ENCODE measurements at regions not wholly inside any gene's neighbourhood (a gene's known extent, or its start where the extent isn't known, plus 50 kb on each side); places are given as distances from the start of the nearest gene placed in this dataset.

GRCh38 chr5:71864730-71865601 is 145.9 kb downstream of the CARTPT start:
- DNase-seq: peak in 2 of 51 donors; percentile 43 to 44

GRCh38 chr5:71865665-71866320 is 146.7 kb downstream of the CARTPT start:
- no peak for DNase-seq

- DNase-seq: no peak
These were observed 153.3 kb downstream of the CARTPT start for GRCh38 chr5:71872311-71872864.

DNA sequence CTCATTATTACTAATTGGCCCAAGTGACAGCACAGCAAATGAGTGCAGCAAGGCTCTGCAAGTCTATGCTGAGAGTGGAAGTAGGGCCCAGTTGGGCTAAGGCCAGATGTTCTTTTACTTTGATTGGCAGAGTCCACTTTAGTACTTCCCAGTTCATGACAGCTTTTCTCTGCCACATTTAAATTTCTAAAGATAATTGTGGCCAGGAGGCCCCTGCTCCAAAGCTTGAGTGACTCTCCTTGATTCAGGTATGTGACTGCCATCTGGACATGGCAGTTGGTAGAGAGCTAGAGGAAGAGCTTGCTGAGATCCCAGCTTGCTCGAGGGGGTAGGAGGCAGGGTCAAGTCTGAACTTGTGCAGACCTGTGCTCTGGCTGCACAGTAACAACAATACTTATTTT is 154.1 kb downstream of the CARTPT start:
- DNase-seq: no peak

DNA sequence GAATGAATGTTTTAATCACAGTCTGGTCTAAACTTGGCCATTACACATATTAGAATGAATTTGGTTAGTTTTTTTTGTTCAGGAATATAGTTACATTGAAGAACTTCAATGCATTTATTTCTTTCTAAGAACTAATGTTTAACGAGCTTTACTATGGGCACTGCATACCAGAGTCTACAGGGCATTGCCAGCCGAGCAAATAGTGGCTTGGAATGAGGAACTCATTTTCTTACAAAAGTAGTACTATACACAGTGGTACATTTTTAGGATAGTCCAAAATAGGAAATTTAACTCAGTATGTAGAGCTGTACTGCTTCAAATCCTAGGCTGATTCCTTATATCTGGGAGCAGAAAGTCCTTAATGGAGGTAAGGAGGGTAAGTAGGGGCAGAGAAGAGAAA is 155.4 kb downstream of the CARTPT start:
- DNase-seq: no peak

GRCh38 chr5:71877511-71877910 is 158.4 kb downstream of the CARTPT start:
- no peak for DNase-seq

- DNase-seq: no peak
These were observed 161.5 kb downstream of the CARTPT start for GRCh38 chr5:71880536-71880935.

DNA sequence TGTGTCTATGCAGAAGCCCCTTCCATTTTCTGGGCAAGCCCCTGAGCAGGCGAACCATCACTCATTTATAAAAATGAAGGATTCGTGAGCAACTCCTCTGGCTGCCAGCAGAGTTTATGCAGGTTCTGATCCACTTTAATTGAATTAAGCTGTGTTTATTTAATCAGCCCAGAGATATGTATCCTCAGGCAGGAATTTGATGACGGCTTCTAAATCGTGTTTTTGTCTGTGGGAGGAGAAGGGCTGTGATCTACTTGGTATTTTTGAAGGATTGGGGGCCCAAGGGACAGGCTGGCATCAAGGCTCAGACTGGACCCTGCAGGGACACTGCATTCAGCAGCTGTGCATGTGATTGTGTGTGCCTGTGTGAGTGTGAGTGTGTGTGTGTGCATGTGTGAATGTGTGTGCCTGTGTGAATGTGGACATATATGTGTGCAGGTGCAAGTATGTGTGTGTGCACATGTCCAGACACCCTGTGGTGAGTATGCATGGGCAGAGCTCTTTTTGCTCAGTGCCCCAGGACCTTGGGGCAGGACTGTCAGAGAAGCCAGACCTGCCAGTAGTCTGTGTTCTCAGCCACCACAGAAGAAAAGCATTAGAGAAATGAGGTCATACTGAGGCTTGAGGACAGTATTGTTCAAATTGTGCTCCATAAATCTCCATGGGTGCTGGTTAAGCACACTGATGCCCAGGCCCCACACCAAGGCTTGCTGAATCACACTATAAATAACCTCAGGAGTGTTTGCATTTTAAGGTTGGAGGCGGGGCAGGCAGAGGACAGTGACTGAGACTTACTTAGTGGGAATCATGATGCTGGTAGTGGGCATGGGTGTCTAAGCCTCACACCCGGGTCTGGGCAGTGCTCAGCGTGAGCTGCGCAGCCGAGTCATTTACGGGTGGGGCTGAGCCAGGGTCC is 164.0 kb downstream of the CARTPT start:
- DNase-seq: no peak

GRCh38 chr5:71883742-71884103 is 164.6 kb downstream of the CARTPT start:
- DNase-seq: no peak

DNA sequence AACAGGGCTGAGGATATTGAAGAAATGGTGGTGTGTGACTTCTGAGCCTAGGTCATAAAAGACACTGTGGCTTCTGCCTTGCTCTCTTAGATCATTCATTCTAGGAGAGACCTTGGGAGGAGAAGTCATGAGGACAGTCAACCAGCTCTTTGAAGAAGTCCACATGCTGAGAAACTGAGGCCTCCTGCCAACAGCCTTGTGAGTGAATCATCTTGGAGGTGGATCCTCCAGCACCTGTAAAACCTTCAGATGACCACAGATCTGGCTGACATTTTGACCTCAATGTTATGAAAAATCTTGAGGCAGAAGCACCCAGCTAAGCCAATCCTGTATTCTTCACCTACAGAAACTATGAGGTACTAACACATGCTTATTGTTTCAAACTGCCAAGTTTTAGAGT is 165.9 kb downstream of the CARTPT start:
- no peak for DNase-seq

DNA sequence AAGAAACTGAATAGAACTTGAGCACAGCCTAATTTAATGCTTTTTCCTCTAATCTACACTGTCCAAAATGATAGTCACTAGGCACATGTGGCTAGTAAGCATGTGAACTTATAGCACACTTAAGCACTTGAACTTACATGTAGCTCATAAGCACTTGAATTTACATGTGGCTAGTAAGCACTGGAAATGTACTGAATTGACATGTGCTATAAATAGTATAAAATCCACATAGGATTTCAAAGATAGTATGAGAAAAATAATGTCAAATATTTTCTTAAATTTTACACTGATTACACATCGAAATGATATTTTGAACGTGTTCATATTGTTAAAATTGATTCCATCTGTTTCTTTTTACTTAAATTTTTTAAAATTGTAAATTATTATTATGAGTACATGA is 167.3 kb downstream of the CARTPT start:
- no peak for DNase-seq

- DNase-seq: no peak
These were observed 168.6 kb downstream of the CARTPT start for GRCh38 chr5:71887680-71888079.

DNA sequence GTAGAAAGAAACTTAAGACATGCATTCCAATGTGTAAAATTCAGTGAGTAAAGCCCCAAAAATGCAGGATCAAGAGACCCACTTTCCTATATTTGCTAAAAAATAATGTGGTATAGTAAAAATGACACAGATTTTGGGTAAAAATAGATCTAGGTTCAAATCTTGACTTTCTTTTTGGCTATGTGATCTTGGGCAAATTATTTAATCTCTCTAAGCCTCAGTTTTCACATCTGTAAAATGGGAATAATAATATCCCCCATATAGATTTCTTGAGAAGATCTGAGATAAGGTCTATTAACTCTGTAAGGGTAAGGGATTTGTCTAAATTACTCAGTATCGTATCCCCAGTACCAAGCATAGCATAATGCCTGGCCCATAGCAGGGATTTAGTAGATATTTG is 172.3 kb downstream of the CARTPT start:
- DNase-seq: no peak

DNA sequence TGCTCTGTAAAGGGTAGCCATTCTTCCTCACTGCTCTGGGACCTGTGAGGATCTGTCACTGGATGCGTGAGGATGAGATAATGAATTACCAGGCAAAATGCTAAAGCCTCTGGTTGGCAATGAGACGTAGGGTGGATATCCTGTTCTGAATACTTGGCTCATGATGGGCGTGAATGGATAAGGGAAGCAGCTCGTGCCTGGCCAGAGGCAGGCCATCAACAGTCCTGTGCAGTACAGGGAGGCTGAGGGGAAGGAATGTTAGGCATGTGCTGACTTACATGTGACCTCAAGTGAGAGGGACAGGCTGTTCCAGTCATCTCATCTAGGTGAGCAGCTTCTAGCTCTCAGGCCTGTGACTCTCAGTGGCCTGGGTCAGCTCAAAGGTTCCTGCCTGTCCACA is 172.8 kb downstream of the CARTPT start:
- DNase-seq: no peak

DNA sequence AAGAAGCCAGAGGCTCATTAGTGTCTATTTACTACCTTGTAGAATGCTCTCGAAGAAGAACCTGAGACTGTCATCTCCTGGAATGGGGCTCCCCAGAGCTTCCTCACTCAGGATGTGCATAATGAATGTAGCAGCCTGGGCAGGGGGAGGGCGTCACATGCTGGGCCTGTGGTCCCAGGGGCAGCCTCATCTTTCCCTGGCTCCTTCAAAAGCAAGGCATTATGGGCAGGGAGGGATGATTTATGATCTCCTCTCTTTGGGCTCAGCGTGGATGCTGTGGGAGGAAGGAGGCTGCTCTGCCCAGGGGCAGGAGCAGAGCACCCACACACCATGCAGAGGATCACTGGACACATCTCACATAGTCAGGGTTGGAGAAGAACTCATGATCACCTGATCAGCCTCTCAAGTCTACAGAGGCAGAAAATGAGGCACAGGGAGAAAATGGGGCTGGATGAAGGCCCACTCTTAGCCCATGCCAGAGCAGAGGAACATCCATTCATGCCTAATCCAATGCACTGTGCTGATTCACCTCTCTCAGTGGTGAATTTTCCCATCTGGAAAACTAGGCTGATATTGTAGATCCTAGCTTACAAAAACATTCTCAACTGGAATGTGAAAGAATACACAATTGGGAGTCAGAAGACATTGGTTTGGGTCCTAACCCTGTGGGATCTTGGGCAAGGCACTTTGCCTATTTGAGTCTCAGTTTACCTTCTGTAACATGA is 173.7 kb downstream of the CARTPT start:
- peak in 1 of 51 donors; percentile 1 for DNase-seq

GRCh38 chr5:71893451-71893850 is 174.4 kb downstream of the CARTPT start:
- DNase-seq: no peak

DNA sequence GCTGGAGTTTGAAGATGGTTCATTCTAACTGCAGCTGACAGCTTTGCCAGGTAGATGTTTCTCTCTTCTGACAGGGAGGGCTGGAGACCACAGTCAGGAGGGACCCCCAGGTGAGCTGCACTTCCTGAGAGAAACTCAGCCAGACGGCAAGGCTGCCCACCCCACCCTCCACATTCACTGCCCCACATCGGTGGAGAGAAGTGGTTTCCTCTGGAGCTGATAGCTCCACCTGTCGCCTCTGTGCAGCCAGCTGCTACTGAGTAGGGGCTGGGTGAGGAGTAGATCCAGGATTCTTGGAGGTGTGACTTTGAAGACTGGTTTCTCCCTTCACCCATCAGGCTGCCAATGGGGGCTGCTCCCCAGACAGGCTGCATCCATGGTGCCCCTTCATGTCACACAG is 175.0 kb downstream of the CARTPT start:
- no peak for DNase-seq

GRCh38 chr5:71895546-71895945 is 176.5 kb downstream of the CARTPT start:
- no peak for DNase-seq

- no peak for DNase-seq
These were observed 180.8 kb downstream of the CARTPT start for GRCh38 chr5:71899865-71900342.

- DNase-seq: no peak
These were observed 184.7 kb downstream of the CARTPT start for GRCh38 chr5:71903808-71904207.

- no peak for DNase-seq
These were observed 185.8 kb downstream of the CARTPT start for GRCh38 chr5:71904852-71905251.
